HL-60 (cell line): ENCODE measurements at regions not wholly inside any gene's neighbourhood (a gene's known extent, or its start where the extent isn't known, plus 50 kb on each side); places are given as distances from the start of the nearest gene placed in this dataset.

Source experiments
- GABPA ChIP-seq: IDR thresholded peaks from 2 replicates; pipeline ENCODE4 v1.6.1; 2012; ENCODE audit warnings: low read depth
- POLR2AphosphoS5 ChIP-seq: IDR thresholded peaks from 2 replicates; pipeline ENCODE4 v1.6.1; 2012; ENCODE audit warnings: low read depth
- TF ChIP-seq, protein P1 (sequence below): IDR thresholded peaks from one replicate; pipeline ENCODE4 v1.5.1; 2011; ENCODE audit warnings: low read length, control low read depth, inconsistent platforms; ENCODE audit not compliant: insufficient read depth

GRCh38 chr11:109267293-109268095 is 154.5 kb upstream of the C11orf87 start:
- TF ChIP-seq, protein P1, sequence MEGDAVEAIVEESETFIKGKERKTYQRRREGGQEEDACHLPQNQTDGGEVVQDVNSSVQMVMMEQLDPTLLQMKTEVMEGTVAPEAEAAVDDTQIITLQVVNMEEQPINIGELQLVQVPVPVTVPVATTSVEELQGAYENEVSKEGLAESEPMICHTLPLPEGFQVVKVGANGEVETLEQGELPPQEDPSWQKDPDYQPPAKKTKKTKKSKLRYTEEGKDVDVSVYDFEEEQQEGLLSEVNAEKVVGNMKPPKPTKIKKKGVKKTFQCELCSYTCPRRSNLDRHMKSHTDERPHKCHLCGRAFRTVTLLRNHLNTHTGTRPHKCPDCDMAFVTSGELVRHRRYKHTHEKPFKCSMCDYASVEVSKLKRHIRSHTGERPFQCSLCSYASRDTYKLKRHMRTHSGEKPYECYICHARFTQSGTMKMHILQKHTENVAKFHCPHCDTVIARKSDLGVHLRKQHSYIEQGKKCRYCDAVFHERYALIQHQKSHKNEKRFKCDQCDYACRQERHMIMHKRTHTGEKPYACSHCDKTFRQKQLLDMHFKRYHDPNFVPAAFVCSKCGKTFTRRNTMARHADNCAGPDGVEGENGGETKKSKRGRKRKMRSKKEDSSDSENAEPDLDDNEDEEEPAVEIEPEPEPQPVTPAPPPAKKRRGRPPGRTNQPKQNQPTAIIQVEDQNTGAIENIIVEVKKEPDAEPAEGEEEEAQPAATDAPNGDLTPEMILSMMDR: no peak
- TF ChIP-seq GABPA: no peak
- TF ChIP-seq POLR2AphosphoS5: no peak
